A549 (cell line): ENCODE measurements at regions not wholly inside any gene's neighbourhood (a gene's known extent, or its start where the extent isn't known, plus 50 kb on each side); places are given as distances from the start of the nearest gene placed in this dataset.
A peak's percentile ranks its signal among the peaks of the same experiment; 100 is the strongest.

Source experiments
- ATAC-seq, 2 experiments: fragments of 200-7000 bp in 1 of 2; fragments of >200 bp in 1 of 2; cut with Nextera tagmentation in 1 of 2; cut with Tn5 transposase in 1 of 2; 3 replicates each; pipeline versions ENCODE4 v1.8.0 to v1.9.1; 2018 to 2020; ENCODE audit warnings: mild to moderate bottlenecking in 1 of 2, moderate library complexity in 1 of 2
- CTCF ChIA-PET: fragments of 300-600 bp; sonication (Branson Sonifier 250); formaldehyde crosslinking; extraction: SDS; loops from one replicate; lab custom pipeline; 2021; ENCODE audit warnings: antibody characterized with exemption, inconsistent platforms; lab: Yijun Ruan, JAX
- POLR2A ChIA-PET: fragments of 350-600 bp; formaldehyde crosslinking; extraction: SDS; loops from one replicate; lab custom pipeline; 2021; ENCODE audit warnings: antibody characterized with exemption, inconsistent platforms; lab: Yijun Ruan, JAX
- DNase-seq, 2 experiments: peaks; one replicate each; pipeline versions ENCODE4 v3.0.0 to v3.0.0-alpha.2; 2011 to 2016; ENCODE audit warnings: low read depth in 1 of 2, low spot score in 1 of 2
- FAIRE-seq: peaks from 2 replicates; lab custom pipeline; 2011; peaks lifted over from hg19 to GRCh38; lab: Jason Lieb, UNC
- H3K27ac ChIP-seq, 2 experiments: fragments of >200 bp; sonication (Bioruptor Twin); formaldehyde crosslinking; 3 replicates each; pipeline ENCODE4 v1.5.1; 2016 to 2017
- H3K4me1 ChIP-seq: fragments of >200 bp; sonication (Bioruptor Twin); formaldehyde crosslinking; 3 replicates; pipeline ENCODE4 v1.6.1; 2016
- H3K4me2 ChIP-seq: fragments of >200 bp; sonication (Bioruptor Twin); formaldehyde crosslinking; 3 replicates; pipeline ENCODE4 v1.6.1; 2016
- H3K4me3 ChIP-seq: fragments of >200 bp; sonication (Bioruptor Twin); formaldehyde crosslinking; 3 replicates; pipeline ENCODE4 v1.5.1; 2016
- H3K9me3 ChIP-seq: fragments of >200 bp; sonication (Bioruptor Twin); formaldehyde crosslinking; 3 replicates; pipeline ENCODE4 v1.6.1; 2016
- ATOH8 ChIP-seq: fragments of 250-450 bp; sonication (Bioruptor Pico); IDR thresholded peaks from 2 replicates; pipeline ENCODE4 v1.5.0; 2020; ENCODE audit warnings: low read depth, mild to moderate bottlenecking, moderate library complexity
- BHLHE40 ChIP-seq: IDR thresholded peaks from 2 replicates; pipeline ENCODE4 v1.6.1; 2012; ENCODE audit warnings: low read depth, low read length, inconsistent platforms
- CHD4 ChIP-seq: fragments of 200-600 bp; sonication (generic); IDR thresholded peaks from 2 replicates; pipeline ENCODE4 v1.6.1; 2016; ENCODE audit warnings: antibody characterized with exemption, mild to moderate bottlenecking, borderline replicate concordance
- CTCF ChIP-seq: fragments of >200 bp; sonication (Bioruptor Twin); formaldehyde crosslinking; IDR thresholded peaks from 3 replicates; pipeline ENCODE4 v1.5.1; 2016
- EP300 ChIP-seq, 2 experiments: fragments of >200 bp; sonication (Bioruptor Twin); formaldehyde crosslinking; IDR thresholded peaks; 2 replicates in 1 of 2; 3 replicates in 1 of 2; pipeline ENCODE4 v1.6.1; 2016 to 2017
- ESRRA ChIP-seq: fragments of 150-350 bp; IDR thresholded peaks from 2 replicates; pipeline ENCODE4 v1.6.1; 2014; ENCODE audit warnings: mild to moderate bottlenecking, low read length, borderline replicate concordance
- FOXS1 ChIP-seq: fragments of 250-450 bp; sonication (Bioruptor Pico); IDR thresholded peaks from 2 replicates; pipeline ENCODE4 v1.5.0; 2020; ENCODE audit warnings: mild to moderate bottlenecking, moderate library complexity
- HDAC2 ChIP-seq: fragments of 200-600 bp; sonication (generic); IDR thresholded peaks from 2 replicates; pipeline ENCODE4 v1.6.1; 2016
- HOXB13 ChIP-seq: fragments of 250-450 bp; sonication (Bioruptor Pico); IDR thresholded peaks from 2 replicates; pipeline ENCODE4 v1.5.0; 2020; ENCODE audit warnings: low read depth, mild to moderate bottlenecking, moderate library complexity
- HOXB5 ChIP-seq: fragments of 250-450 bp; sonication (Bioruptor Pico); IDR thresholded peaks from 2 replicates; pipeline ENCODE4 v1.5.0; 2020; ENCODE audit warnings: mild to moderate bottlenecking, moderate library complexity
- JUN ChIP-seq, 2 experiments: fragments of >200 bp; sonication (Bioruptor Twin); formaldehyde crosslinking; IDR thresholded peaks; 2 replicates in 1 of 2; 3 replicates in 1 of 2; pipeline ENCODE4 v1.6.1; 2016 to 2017
- KDM1A ChIP-seq: fragments of 200-600 bp; sonication (generic); IDR thresholded peaks from 2 replicates; pipeline ENCODE4 v1.6.1; 2016; ENCODE audit warnings: low read depth, mild to moderate bottlenecking
- KDM5A ChIP-seq: fragments of 200-600 bp; sonication (generic); IDR thresholded peaks from 2 replicates; pipeline ENCODE4 v1.6.1; 2016; ENCODE audit warnings: antibody characterized with exemption, mild to moderate bottlenecking
- MAX ChIP-seq: IDR thresholded peaks from 2 replicates; pipeline ENCODE4 v1.6.1; 2012
- MYC ChIP-seq: IDR thresholded peaks from 2 replicates; pipeline ENCODE4 v1.6.1; 2012; ENCODE audit warnings: mild to moderate bottlenecking, inconsistent platforms, low read length, improper control_type of control experiment, borderline replicate concordance
- NPAS2 ChIP-seq: fragments of 250-450 bp; sonication (Bioruptor Pico); IDR thresholded peaks from 2 replicates; pipeline ENCODE4 v1.8.0; 2022; ENCODE audit warnings: mild to moderate bottlenecking, moderate library complexity, borderline replicate concordance
- NR3C1 ChIP-seq: fragments of >200 bp; sonication (Bioruptor Twin); formaldehyde crosslinking; IDR thresholded peaks from 3 replicates; pipeline ENCODE4 v1.6.1; 2017
- PBX3 ChIP-seq: IDR thresholded peaks from 2 replicates; pipeline ENCODE4 v1.6.1; 2012
- PHF8 ChIP-seq: fragments of 200-600 bp; sonication (generic); IDR thresholded peaks from 2 replicates; pipeline ENCODE4 v1.6.1; 2016; ENCODE audit warnings: low read depth, mild to moderate bottlenecking, antibody characterized with exemption, moderate library complexity, borderline replicate concordance
- POLR2A ChIP-seq: IDR thresholded peaks from 2 replicates; pipeline ENCODE4 v1.6.1; 2012; ENCODE audit warnings: mild to moderate bottlenecking, low read length
- RARB ChIP-seq: fragments of 250-450 bp; sonication (Bioruptor Pico); IDR thresholded peaks from 2 replicates; pipeline ENCODE4 v1.8.0; 2021; ENCODE audit warnings: mild to moderate bottlenecking, moderate library complexity
- TFCP2L1 ChIP-seq: fragments of 250-450 bp; sonication (Bioruptor Pico); IDR thresholded peaks from 2 replicates; pipeline ENCODE4 v1.5.0; 2021; ENCODE audit warnings: mild to moderate bottlenecking
- ZFP36 ChIP-seq: fragments of 450-650 bp; IDR thresholded peaks from 2 replicates; pipeline ENCODE4 v1.6.1; 2014; ENCODE audit warnings: borderline replicate concordance; ENCODE audit not compliant: partially characterized antibody
- ZNF302 ChIP-seq: fragments of 250-450 bp; sonication (Bioruptor Pico); IDR thresholded peaks from 2 replicates; pipeline ENCODE4 v1.9.0; 2021; ENCODE audit warnings: inconsistent platforms, mild to moderate bottlenecking, moderate library complexity
- WGBS: methylation state at CpG from one replicate; pipeline ENCODE4 v1.1.6; 2017; ENCODE audit errors: missing lambda C conversion rate; 5-methylcytosine and 5-hydroxymethylcytosine counted together

GRCh38 chr2:145623136-145623535, 1103.2 kb upstream of the ZEB2 start (continued):
- TF ChIP-seq PBX3 (no peak), ZNF302 (CRISPR knock-in tag) (no peak), KDM1A (no peak), TFCP2L1 (CRISPR knock-in tag) (no peak), KDM5A (no peak), JUN (IDR thresholded peaks at IDR 0.05) (no peak)

GRCh38 chr2:145622285-145622684, 1102.4 kb upstream of the ZEB2 start:
- no peak for DNase-seq
- POLR2A ChIA-PET: no interaction called here
- no peak overlapping the region for H3K4me3 ChIP-seq
- no peaks in the 10 kb centered on the region for H3K9me3 ChIP-seq
- H3K27ac ChIP-seq: no peak overlapping the region
- no peak for ATAC-seq
- no peak for TF ChIP-seq ZFP36
- no peak for TF ChIP-seq EP300 (IDR thresholded peaks at IDR 0.05)
- TF ChIP-seq POLR2A: no peak
- TF ChIP-seq BHLHE40: no peak
- no peak for TF ChIP-seq HOXB5 (CRISPR knock-in tag)
- no peak for TF ChIP-seq TFCP2L1 (CRISPR knock-in tag)
- no peak for FAIRE-seq
- 45% methylated on average over 2 of the region's 2 CpGs for WGBS
- CTCF ChIA-PET: interaction anchor here (0.6 kb wide), 2 partner anchors 12 to 1808 kb away, joined by 3 read pairs; no protein-coding TSS in a partner anchor
- no peak overlapping the region for H3K4me2 ChIP-seq
- peaks cover 8% of the 10 kb centered on the region; the same call in 1 of the 3 replicates for H3K4me1 ChIP-seq

GRCh38 chr2:145617906-145618305, 1098.0 kb upstream of the ZEB2 start:
- 28% methylated on average over 2 of the region's 2 CpGs for WGBS
- Histone ChIP-seq H3K27ac (no peak overlapping the region), H3K4me2 (peak overlapping the region; percentile 38; the same call in 2 of the 3 replicates), H3K4me1 (peaks cover 5% of the 10 kb centered on the region; the same call in 1 of the 3 replicates), H3K4me3 (no peak overlapping the region)
- POLR2A ChIA-PET: no interaction called here
- DNase-seq: no peak
- ATAC-seq: no peak
- FAIRE-seq: no peak
- TF ChIP-seq HOXB13 (CRISPR knock-in tag): no peak
- TF ChIP-seq MAX: no peak
- TF ChIP-seq NPAS2 (CRISPR knock-in tag): no peak
- no peak for TF ChIP-seq CTCF
- no peak for TF ChIP-seq PHF8
- no peak for TF ChIP-seq ESRRA
- TF ChIP-seq FOXS1 (CRISPR knock-in tag): no peak
- TF ChIP-seq CHD4: no peak
- no peak for TF ChIP-seq POLR2A
- no peak for TF ChIP-seq EP300 (IDR thresholded peaks at IDR 0.05)
- TF ChIP-seq NR3C1: no peak
- TF ChIP-seq MYC: no peak
- no peak for TF ChIP-seq ATOH8 (CRISPR knock-in tag)
- no peak for TF ChIP-seq RARB
- TF ChIP-seq HDAC2: no peak
- no peak for TF ChIP-seq TFCP2L1 (CRISPR knock-in tag)
- TF ChIP-seq, all 56 proteins: peak for 0
- CTCF ChIA-PET: no interaction called here
- no peaks in the 10 kb centered on the region for H3K9me3 ChIP-seq
